ENCODE measurements at regions not wholly inside any gene's neighbourhood (a gene's known extent, or its start where the extent isn't known, plus 50 kb on each side); places are given as distances from the start of the nearest gene placed in this dataset.

GRCh38 chr18:67239826-67240225 lies 276.7 kb downstream of the DSEL start:
- TF ChIP-seq CTCF (IDR thresholded peaks at IDR 0.05): no peak
- Histone ChIP-seq H3K27ac (no peak overlapping the region), H3K9me3 (no peaks in the 10 kb centered on the region), H3K27me3 (no peaks in the 10 kb centered on the region), H3K4me3 (ENCODE audit: low read depth in 1 of 2, low read length in 1 of 2) (no peak overlapping the region), H3K4me1 (ENCODE audit: control insufficient read depth in 1 of 2, insufficient read depth in 1 of 2, low read depth in 1 of 2, low read length in 1 of 2) (no peaks in the 10 kb centered on the region), H3K36me3 (no peaks in the 10 kb centered on the region)

- Histone ChIP-seq H3K27ac (no peak overlapping the region), H3K27me3 (no peaks in the 10 kb centered on the region), H3K36me3 (no peaks in the 10 kb centered on the region), H3K4me3 (ENCODE audit: low read depth in 1 of 2, low read length in 1 of 2) (no peak overlapping the region), H3K9me3 (no peaks in the 10 kb centered on the region), H3K4me1 (ENCODE audit: control insufficient read depth in 1 of 2, insufficient read depth in 1 of 2, low read depth in 1 of 2, low read length in 1 of 2) (no peaks in the 10 kb centered on the region)
- TF ChIP-seq CTCF (IDR thresholded peaks at IDR 0.05): no peak
These were observed 283.5 kb downstream of the DSEL start for GRCh38 chr18:67232991-67233390.

GRCh38 chr18:67232406-67232805 lies 284.1 kb downstream of the DSEL start:
- Histone ChIP-seq H3K4me3 (ENCODE audit: low read depth in 1 of 2, low read length in 1 of 2) (no peak overlapping the region), H3K27me3 (no peaks in the 10 kb centered on the region), H3K4me1 (ENCODE audit: control insufficient read depth in 1 of 2, insufficient read depth in 1 of 2, low read depth in 1 of 2, low read length in 1 of 2) (no peaks in the 10 kb centered on the region), H3K27ac (no peak overlapping the region), H3K9me3 (no peaks in the 10 kb centered on the region), H3K36me3 (no peaks in the 10 kb centered on the region)
- no peak for TF ChIP-seq CTCF (IDR thresholded peaks at IDR 0.05)

- TF ChIP-seq CTCF (IDR thresholded peaks at IDR 0.05): no peak
- H3K4me3 ChIP-seq (ENCODE audit: low read depth in 1 of 2, low read length in 1 of 2): no peak overlapping the region
- H3K4me1 ChIP-seq (ENCODE audit: control insufficient read depth in 1 of 2, insufficient read depth in 1 of 2, low read depth in 1 of 2, low read length in 1 of 2): no peaks in the 10 kb centered on the region
- H3K9me3 ChIP-seq: no peaks in the 10 kb centered on the region
- no peaks in the 10 kb centered on the region for H3K36me3 ChIP-seq
- H3K27ac ChIP-seq: no peak overlapping the region
- no peaks in the 10 kb centered on the region for H3K27me3 ChIP-seq
These were observed 293.6 kb downstream of the DSEL start for GRCh38 chr18:67222887-67223286.

GRCh38 chr18:67219821-67220220 lies 296.7 kb downstream of the DSEL start:
- no peaks in the 10 kb centered on the region for H3K4me1 ChIP-seq (ENCODE audit: control insufficient read depth in 1 of 2, insufficient read depth in 1 of 2, low read depth in 1 of 2, low read length in 1 of 2)
- no peaks in the 10 kb centered on the region for H3K27me3 ChIP-seq
- H3K4me3 ChIP-seq (ENCODE audit: low read depth in 1 of 2, low read length in 1 of 2): no peak overlapping the region
- no peaks in the 10 kb centered on the region for H3K9me3 ChIP-seq
- no peaks in the 10 kb centered on the region for H3K36me3 ChIP-seq
- no peak for TF ChIP-seq CTCF (IDR thresholded peaks at IDR 0.05)
- H3K27ac ChIP-seq: no peak overlapping the region

- Histone ChIP-seq H3K27me3 (no peaks in the 10 kb centered on the region), H3K36me3 (no peaks in the 10 kb centered on the region)
- no peak for TF ChIP-seq CTCF (IDR thresholded peaks at IDR 0.05)
These were observed 298.0 kb downstream of the DSEL start for GRCh38 chr18:67218556-67218955.

More at GRCh38 chr18:67218556-67218955, 298.0 kb downstream of the DSEL start:
- Histone ChIP-seq H3K4me3 (ENCODE audit: low read depth in 1 of 2, low read length in 1 of 2) (no peak overlapping the region), H3K4me1 (ENCODE audit: control insufficient read depth in 1 of 2, insufficient read depth in 1 of 2, low read depth in 1 of 2, low read length in 1 of 2) (no peaks in the 10 kb centered on the region), H3K9me3 (no peaks in the 10 kb centered on the region), H3K27ac (no peak overlapping the region)

All from neutrophil (primary cell).